ENCODE measurements at regions not wholly inside any gene's neighbourhood (a gene's known extent, or its start where the extent isn't known, plus 50 kb on each side); places are given as distances from the start of the nearest gene placed in this dataset.

DNA sequence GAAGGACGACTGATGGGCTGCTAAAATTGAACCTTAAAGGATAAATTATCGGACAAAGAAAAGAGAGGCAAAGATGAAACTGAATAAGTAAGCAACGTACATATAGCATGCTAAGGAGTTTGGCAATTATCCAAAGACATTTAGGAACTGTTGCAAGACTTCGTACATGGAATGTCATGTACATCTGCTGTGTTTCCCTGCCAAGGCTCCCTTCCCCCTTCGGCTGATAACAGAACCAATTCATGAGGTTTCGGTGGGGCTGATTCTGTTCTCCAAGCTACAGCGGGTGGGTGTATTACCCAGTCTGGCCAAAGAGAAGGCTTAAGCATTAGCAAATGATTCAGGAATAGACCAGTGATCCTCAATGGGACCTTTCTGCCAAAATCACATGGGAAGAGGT, 190.9 kb upstream of the FREM1 start:
- TF ChIP-seq, protein P1, sequence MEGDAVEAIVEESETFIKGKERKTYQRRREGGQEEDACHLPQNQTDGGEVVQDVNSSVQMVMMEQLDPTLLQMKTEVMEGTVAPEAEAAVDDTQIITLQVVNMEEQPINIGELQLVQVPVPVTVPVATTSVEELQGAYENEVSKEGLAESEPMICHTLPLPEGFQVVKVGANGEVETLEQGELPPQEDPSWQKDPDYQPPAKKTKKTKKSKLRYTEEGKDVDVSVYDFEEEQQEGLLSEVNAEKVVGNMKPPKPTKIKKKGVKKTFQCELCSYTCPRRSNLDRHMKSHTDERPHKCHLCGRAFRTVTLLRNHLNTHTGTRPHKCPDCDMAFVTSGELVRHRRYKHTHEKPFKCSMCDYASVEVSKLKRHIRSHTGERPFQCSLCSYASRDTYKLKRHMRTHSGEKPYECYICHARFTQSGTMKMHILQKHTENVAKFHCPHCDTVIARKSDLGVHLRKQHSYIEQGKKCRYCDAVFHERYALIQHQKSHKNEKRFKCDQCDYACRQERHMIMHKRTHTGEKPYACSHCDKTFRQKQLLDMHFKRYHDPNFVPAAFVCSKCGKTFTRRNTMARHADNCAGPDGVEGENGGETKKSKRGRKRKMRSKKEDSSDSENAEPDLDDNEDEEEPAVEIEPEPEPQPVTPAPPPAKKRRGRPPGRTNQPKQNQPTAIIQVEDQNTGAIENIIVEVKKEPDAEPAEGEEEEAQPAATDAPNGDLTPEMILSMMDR (conservative IDR thresholded peaks at IDR 0.05 in 1 of 2, IDR thresholded peaks at IDR 0.05 in 1 of 2; ENCODE audit: extremely low read depth in 1 of 2, insufficient read depth in 1 of 2, low read depth in 1 of 2, low read length in 2 of 2): no peak
- no peak for TF ChIP-seq EZH2 (IDR thresholded peaks at IDR 0.05; ENCODE audit: borderline replicate concordance, low read length)
